Fibroblast of mammary gland (primary cell): ENCODE measurements at regions not wholly inside any gene's neighbourhood (a gene's known extent, or its start where the extent isn't known, plus 50 kb on each side); places are given as distances from the start of the nearest gene placed in this dataset.

Experiments
- DNase-seq: peaks from one replicate; pipeline ENCODE4 v3.0.0-alpha.2; 2010; ENCODE audit warnings: low read depth
- H3K4me3 ChIP-seq: 2 replicates; pipeline ENCODE4 v1.5.1; 2011; ENCODE audit warnings: low read depth, mild to moderate bottlenecking, low read length, moderate library complexity; ENCODE audit not compliant: control insufficient read depth
- TF ChIP-seq, protein P1 (sequence below): conservative IDR thresholded peaks from 2 replicates; pipeline ENCODE4 v1.5.1; 2011; ENCODE audit warnings: low read depth, low read length, inconsistent platforms; ENCODE audit not compliant: control insufficient read depth, insufficient read depth

DNA sequence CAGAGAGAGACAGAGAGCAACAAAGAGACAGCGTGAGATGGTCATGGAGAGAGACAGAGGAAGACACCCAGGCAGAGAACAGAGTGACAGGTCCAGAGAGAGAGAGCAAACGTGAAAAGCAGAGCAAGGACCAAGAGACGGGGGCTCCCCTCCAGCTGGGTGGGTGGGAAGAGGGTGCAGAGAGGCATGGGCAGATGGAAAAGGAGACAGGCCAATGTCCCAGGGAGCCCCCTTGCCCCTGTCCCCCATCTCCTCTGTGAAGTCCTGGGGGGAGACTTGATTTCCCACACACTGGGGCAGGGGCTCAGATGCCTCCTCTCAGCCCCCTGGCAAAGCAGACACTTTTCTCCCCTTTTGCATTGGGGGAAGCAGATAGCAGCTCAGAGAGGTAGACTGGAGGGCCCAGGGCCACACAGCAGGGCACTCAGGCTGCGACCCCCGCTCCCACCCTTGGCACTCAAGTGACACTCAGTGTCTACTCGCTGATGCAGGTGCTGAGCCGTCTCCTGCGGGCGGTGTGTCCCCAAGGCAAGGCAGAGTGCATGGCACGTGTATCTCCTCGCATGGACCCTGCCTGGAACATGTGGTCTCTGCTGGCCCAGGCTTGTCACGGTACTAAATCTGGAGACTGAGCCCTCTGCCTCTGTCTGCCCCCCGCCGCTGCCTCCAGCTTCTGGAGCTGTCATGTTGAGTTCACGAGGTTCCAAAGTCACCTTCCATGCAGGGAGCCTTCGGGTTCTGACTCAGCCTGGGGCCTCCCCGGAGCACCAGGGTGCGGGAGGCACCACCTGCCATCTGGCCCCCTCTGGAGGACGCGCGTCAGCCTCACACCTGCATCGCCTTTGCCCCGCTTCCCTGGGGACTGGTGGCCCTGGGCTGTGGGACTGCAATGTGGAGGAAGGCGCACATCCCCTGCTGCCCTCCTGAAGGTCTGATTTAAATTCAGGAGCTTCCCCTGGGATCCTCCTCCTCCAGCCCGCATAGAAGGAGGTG is 215.9 kb upstream of the GSE1 start:
- TF ChIP-seq, protein P1, sequence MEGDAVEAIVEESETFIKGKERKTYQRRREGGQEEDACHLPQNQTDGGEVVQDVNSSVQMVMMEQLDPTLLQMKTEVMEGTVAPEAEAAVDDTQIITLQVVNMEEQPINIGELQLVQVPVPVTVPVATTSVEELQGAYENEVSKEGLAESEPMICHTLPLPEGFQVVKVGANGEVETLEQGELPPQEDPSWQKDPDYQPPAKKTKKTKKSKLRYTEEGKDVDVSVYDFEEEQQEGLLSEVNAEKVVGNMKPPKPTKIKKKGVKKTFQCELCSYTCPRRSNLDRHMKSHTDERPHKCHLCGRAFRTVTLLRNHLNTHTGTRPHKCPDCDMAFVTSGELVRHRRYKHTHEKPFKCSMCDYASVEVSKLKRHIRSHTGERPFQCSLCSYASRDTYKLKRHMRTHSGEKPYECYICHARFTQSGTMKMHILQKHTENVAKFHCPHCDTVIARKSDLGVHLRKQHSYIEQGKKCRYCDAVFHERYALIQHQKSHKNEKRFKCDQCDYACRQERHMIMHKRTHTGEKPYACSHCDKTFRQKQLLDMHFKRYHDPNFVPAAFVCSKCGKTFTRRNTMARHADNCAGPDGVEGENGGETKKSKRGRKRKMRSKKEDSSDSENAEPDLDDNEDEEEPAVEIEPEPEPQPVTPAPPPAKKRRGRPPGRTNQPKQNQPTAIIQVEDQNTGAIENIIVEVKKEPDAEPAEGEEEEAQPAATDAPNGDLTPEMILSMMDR = no peak
- no peak overlapping the region for H3K4me3 ChIP-seq
- no peak for DNase-seq

DNA sequence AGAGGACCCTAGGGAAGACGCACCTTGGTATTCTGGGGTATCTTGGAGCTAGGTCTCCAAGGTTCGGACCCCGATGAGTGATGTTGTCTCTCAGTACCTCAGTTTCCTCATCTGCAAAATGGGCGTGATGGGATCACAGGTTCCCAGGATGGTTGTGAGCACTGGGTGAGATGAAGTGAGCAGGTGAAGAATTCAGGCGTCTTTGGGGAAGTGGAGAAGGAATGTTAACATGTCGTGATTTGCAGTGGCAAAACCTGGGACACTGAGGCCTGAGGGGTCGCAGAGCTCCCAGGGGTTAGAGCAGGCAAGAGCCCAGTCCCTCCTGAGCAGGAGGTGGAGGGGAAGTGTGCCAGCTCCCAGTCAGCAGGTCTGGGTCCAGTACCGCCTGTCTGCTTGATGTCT is 215.1 kb upstream of the GSE1 start:
- TF ChIP-seq, protein P1 = no peak
- no peak for DNase-seq

DNA sequence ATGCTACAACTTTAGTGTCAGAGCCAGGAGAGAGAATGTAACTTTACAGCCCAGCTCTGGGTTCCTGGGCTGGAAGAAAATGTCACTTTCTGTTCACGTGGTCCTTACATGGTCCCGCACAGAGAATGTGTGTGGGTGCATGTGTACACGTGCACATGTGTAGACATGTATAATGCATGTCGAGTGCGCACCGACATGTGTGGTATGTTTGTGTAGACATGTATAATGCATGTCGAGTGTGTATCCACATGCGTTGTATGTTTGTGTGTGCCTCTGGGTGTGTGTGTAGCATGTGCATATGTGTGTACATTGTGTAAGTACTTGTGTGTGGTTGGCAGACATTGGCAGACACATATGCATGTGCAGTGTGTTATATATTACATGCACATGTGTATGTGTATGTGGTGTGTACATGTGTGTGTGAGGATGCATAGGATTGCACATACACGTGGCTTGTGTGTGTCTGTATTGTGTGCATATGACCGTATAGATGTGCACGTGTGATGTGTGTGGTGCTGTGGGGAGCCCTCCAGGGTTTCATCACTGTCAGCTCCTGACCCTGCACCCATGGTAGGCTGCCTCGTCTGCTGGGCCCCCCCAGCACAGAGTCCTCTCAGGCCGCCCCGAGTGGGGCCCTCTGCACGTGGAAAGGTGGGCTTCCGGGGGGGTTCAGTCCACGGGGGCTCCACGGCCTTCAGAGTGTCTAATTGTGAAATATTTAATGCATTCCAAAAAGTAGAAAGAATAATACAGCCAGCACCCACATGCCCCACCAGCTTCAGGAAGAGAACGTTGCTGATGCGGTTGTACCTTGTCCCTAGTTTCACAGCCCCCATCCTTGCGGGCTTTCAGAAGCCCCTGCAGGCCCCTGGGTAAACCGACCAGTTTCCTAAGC is 214.2 kb upstream of the GSE1 start:
- DNase-seq = no peak
- H3K4me3 ChIP-seq = no peak overlapping the region
- TF ChIP-seq, protein P1 = no peak

More for the DNA sequence above, 215.1 kb upstream of the GSE1 start:
- no peak overlapping the region for H3K4me3 ChIP-seq

DNA sequence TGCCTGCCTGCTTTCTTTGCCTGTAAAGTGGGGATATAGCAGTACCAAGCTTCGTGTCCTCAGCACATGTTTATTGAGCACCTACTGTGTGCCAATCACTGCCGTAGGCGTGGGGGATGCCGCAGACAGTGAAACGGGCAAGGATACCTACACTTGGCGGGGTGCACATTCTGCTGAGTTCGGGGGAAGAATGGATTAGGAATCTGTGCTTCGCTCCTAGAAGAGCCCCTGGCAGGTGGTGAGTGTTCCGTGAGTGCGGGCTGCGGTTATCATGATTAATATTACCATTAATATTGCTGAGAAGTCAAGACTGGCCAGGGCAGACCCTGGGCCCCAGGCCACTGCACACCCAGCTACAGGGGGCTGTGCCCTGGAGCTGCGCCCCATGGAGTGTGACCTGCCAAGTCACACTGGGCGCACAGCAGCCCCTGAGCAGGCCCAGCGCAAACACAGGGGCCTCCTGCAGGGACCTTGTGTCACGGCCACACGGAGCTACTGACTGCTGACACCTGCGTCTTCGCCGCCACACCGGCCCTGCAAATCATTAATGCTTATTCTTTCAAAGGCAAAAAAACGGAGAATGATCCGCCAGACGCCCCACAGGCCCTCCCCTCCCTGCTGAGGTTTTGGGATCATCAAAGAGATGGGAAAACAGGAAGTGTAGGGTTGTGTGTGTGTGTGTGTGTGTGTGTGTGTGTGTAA is 213.4 kb upstream of the GSE1 start:
- no peak overlapping the region for H3K4me3 ChIP-seq
- TF ChIP-seq, protein P1 = no peak
- no peak for DNase-seq

DNA sequence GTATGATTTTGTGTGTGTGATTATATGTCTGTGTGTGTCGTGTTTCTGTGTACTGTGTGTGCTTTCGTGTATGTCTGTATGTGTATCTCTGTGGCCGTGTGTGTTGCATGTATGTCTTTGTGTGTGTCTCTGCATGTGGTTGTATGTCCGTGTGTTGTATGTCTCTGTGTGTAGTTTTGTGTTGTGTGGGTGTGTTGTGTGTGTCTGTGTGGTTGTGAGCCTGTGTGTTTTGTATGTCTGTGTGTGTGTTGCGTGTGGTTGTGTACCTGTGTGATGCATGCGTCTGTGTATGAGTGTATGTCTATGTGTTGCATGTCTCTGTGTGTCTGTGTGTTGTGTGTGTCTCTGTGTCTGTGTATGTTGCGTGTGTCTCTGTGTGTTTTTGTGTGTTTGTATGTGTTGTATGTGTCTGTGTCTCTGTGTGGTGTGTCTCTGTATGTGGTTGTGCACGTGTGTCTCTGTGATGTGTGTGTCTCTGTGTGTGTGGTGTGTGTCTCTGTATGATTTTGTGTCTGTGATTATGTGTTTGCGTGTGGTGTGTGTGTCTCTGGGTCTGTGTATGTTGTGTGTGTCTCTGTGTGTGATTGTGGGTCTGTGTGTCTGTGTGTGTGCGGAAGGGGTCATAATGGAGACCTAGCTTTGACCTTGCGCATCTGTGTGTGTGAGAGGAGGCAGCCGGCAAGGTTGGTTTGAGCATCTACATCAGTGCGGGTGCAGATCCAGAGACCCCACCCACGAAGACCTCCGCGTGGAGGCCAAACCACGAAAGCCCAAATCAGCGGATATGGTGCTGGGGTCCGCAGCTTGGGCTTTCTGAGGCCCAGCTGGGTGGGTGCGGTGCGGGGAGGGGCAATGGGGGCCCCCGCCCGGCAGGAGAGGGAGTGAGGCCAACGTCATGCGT is 212.6 kb upstream of the GSE1 start:
- no peak for DNase-seq

More for the DNA sequence above, 212.6 kb upstream of the GSE1 start:
- TF ChIP-seq, protein P1 = no peak
- no peak overlapping the region for H3K4me3 ChIP-seq
